ENCODE measurements at regions not wholly inside any gene's neighbourhood (a gene's known extent, or its start where the extent isn't known, plus 50 kb on each side); places are given as distances from the start of the nearest gene placed in this dataset.
"Not testable (repeated sequence)": the region's sequence is repeated elsewhere in the genome, so short reads cannot be mapped to it uniquely, and the experiment has no call there.

DNA sequence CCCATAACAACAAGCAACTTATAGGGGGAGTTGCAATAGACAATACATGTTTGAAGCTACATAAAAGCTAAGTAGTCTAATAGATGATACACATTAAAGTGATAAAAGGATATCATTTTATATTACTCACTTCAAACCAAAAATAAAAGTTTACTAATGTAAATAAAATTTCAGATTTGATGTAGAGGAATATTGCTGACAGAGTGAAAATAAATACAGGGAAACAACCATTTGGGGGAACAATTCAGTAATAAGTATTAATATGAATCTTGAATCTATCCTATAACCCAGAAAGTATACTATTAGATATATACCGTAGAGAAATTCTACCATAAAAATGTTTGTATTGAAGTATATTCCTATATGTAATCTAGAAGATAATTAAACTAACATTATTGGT lies 1248.9 kb upstream of the EPHA6 start:
- no peak for DNase-seq

DNA sequence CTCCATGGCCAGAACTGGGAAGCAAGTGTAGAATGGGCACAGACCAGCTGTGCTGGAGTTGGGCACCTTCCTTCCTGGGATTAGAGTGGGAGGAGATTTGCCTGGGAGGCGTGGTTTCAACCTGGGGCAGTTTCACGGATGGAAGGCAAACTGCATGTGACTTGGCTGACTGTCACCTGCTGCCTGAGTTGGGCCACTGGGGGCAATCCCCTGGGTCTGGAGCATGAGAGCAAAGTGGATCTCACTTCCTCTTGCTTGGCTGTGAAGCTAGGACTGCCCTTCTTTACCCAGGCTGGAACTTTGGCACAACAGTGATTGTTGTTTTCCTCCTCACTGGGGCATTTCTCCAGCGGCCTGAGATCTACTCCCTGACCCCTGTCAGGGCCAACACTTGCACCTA lies 1247.0 kb upstream of the EPHA6 start:
- no peak for DNase-seq

DNA sequence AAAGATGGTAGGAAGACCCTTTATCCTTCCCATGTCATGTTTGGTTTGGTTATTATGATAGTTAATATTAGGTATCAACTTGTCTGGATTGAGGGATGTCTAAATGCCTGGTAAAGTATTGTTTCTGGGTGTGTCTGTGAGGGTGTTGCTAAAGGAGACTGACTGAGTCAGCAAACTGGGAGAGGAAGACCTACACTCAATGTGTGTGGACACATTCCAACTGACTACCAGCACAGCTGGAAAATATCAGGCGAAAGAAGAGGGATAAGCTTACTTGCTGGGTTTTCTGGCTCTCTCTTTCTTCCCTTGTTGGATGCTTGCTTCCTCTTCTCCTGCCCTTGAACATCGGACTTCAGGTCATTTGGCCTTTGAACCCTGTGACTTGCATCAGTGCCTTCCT lies 1227.6 kb upstream of the EPHA6 start:
- no peak for DNase-seq

DNA sequence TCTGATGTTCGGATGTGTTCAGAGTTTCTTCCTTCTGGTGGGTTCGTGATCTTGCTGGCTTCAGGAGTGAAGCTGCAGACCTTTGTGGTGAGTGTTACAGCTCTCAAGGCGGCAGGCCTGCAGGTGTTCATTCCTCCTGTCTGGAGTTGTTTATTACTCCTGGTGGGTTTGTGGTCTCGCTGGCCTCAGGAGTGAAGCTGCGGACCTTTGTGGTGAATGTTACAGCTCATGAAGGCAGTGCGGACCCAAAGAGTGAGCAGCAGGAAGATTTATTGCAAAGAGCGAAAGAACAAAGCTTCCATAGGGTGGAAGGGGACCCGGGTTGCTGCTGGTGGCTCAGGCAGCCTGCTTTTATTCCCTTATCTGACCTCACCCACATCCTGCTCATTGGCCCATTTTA lies 1226.8 kb upstream of the EPHA6 start:
- not testable (repeated sequence) for DNase-seq

DNA sequence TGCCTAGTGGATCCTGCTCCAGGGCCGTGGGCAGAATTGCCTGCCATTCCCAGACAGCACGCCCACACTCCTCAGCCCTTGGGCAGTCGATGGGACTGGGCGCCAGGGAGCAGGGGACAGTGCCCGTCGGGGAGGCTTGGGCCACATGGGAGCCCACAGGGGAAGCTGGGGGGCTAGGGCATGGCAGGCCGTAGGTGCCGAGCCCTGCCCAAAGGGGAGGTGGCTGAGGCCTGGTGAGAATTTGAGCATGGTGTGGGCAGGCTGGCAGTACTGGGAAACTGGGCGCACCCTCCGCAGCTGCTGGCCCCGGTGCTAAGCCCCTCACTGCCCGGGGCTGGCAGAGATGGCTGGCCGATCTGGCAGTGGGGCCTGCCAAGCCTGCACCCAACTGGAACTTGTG lies 1225.9 kb upstream of the EPHA6 start:
- DNase-seq = no peak

DNA sequence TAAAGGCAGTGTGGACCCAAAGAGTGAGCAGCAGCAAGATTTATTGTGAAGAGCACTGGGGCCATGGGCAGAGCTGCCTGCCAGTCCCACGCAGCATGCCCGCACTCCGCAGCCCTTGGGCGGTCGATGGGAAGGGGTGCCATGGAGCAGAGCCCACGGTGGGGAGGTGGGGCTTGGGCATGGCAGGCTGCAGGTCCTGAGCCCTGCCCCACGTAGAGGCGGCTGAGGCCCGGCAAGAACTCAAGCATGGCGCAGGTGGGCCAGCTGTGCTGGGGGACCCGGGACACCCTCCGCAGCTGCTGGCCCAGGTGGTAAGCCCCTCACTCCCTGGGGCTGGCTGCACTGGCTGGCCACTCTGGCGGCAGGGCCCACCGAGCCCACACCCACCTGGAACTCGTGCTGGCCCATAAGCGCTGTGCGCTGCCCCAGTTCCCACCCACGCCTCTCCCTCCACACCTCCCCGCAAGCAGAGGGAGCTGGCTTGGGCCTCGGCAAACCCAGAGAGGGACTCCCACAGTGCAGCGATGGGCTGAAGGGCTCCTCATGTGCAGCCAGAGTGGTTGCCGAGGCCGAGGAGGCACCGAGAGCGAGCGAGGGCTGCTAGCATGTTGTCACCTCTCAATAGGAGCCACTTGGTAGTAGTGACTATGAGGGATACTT lies 1218.8 kb upstream of the EPHA6 start:
- DNase-seq = no peak

DNA sequence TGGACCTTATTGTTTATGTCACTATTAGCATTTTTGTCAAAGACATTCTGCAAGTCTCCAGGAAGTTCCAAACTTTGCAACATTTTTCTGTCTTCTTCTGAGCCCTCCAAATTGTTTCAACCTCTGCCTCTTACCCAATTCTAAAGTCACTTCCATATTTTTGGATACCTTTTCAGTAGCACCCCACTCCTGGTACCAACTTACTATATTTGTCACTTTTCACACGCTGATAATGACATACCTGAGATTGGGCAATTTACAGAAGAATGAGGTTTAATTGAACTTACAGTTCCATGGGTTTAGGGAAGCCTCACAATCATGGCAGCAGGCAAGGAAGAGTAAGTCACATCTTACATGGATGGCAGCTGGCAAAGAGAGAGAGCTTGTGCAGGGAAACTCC lies 1206.5 kb upstream of the EPHA6 start:
- no peak for DNase-seq

DNA sequence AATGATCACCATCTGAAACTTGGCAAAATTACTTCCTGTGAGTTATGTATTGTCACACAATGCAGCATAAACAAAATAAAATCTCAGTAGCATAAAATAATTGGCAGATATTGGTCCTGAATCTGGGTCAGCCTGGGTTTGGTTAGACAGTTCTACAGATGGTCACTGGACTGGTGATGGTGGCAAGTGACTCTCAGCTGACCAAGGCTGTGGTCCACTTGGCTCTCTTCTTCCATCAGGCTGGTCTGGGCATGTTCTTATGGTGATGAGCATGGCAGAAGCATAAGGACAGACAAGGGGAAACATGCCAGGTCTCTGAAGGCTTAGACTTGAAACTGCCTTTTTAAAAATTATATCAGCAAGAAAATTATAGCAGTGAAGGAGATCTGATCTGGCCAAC lies 1205.0 kb upstream of the EPHA6 start:
- DNase-seq = no peak

DNA sequence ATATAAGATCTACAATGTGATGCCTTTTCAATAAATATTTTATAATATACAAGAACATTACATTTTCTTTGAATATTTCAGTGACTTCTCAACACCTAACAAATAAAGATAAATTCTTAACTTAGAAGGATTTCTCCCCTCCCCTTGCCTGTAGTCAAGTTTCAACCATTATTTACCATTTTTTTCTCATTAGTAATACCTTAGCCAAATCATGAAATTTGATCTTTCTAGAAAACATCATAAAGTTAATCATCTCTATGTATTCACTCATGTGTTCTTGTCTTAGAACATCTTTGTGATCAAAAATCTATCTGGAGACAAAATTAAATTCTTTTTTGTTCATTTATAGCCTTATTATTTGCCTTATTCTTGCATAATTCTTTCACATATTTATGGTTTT lies 1201.8 kb upstream of the EPHA6 start:
- no peak for DNase-seq

DNA sequence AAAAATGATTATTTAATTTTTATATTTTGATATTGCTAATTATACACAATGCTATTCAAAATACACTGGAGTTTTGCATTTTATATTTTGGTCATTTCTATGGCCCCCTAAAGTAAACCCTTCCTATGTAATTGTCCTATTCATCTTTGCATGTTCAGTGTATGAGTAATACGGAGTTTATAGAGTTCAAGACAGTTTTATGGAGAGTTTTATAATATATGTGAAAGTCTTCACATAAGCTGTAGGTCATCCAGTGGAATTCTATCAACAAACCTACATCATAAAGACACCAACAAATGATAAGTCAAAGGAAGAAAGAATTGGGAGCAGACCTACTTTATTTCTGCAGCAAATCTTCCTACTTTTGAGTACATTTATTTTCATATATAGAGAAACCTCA lies 1200.4 kb upstream of the EPHA6 start:
- no peak for DNase-seq

DNA sequence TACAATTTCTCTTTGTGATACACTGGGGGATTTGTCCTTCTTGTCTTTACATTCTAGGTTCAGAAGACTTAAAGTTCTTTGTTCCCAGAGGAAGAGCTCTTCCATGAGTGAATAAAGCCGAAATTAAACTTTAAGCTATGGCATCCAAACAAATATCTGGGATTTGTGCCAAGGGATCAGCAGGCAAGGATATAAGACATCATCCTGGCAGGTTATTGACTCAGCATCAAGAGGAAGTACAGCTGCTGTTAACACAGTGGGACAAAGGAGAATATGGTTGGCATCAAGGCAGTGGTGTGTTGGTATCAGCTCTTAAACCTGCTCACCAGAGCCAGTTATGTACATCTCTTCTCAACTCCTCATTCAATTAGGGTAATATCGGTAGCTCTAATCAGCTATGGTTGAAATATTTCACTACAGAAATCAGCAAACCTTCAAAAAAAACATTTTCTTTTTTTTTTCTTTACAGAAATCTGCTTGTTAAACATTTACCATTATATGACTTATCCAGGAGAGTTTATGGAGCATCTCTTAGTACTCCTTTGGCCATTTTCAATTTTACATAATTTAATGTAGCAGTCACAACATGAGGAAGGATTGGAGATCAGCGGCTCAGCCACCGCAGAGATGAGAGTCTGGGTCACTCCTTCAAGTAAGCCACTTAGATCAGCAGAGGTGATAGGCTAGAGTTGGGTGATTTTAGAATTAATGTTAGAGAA lies 1198.6 kb upstream of the EPHA6 start:
- DNase-seq = no peak

DNA sequence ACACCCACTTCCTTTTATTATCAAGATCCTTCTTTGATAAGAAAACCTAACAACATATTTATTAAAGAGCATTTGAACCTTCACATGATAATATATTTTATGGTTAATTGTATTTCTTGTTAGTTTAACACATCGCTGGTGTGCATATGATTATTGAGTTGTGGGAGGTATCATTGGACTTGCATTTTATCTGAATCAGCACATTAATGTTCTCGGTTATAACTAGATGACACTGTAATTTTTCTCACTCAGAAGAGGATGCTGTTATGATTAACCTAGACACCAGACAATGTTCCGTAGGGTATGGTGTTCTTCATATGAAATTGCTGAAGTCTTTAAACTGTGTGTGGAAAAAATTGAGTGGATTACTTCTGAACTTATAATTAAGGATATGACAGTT lies 1188.3 kb upstream of the EPHA6 start:
- DNase-seq = no peak

DNA sequence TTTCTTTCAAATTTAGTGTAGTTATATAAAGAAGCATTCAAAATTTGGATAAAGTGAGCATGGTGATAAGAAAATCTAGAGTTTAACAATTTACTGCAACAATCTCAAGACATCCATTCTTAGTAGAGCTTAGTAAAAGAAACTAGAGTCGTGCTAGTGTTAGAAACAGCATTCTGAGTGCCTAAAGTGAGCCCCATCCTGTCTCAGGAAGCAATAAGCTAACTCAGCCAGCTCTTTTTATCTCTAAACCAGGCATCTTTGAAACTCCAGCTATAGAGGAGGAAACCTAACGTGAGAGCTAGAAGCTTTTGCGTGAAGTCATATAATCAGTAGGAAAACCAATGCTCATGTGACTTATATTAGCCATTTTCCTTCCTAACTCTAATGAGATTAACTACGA lies 1187.1 kb upstream of the EPHA6 start:
- DNase-seq = no peak

DNA sequence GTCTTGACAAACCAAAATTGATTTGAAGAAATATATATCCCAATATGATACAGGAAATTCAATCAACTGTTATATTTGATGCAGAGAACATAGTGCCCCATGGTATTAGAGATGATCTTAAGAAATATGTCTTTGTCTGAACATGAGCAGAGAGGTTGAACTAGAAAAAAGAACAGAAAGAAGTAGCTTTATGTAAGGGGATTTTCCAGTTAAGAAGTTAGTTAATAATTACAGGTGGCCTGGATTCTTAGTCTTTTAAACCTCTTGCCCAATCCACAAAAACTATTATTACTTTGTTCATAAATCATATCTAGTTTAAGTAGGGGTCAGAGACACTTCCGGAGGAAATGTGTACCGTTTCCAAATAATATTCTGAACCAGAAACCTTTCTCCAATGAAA lies 1186.7 kb upstream of the EPHA6 start:
- no peak for DNase-seq

DNA sequence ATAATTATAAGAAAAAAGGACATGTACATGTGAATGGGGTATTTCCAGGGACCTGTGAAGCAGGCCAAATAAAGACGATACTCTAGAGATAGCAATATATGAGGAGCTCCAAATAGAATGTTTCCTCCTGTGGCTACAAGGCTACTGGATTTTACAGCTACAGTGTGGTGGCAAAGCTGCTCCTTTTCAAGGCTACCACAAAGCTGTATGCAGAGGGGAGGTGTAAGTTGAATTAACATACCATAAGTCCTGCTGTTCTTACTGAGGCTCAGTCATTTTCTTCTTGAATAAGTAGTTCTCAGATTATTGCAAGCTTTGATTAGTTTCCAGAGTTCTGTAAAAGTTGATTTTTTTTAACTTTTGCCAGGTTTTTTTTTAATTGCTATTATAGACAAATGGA lies 1184.6 kb upstream of the EPHA6 start:
- no peak for DNase-seq

DNA sequence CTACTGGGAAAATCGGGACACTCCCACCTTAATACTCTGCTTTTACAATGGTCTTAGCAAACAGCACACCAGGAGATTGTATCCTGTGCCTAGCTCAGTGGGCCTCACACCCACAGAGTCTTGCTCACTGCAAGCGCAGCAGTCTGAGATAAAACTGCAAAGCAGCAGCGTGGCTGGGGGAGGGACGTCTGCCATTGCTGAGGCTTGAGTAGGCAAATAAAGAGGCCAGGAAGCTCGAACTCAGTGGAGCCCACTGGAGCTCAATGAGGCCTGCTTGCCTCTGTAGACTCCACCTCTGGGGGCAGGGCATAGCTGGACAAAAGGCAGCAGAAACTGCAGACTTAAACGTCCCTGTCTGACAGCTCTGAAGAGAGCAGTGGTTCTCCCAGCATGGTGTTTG lies 1169.1 kb upstream of the EPHA6 start:
- no peak for DNase-seq

DNA sequence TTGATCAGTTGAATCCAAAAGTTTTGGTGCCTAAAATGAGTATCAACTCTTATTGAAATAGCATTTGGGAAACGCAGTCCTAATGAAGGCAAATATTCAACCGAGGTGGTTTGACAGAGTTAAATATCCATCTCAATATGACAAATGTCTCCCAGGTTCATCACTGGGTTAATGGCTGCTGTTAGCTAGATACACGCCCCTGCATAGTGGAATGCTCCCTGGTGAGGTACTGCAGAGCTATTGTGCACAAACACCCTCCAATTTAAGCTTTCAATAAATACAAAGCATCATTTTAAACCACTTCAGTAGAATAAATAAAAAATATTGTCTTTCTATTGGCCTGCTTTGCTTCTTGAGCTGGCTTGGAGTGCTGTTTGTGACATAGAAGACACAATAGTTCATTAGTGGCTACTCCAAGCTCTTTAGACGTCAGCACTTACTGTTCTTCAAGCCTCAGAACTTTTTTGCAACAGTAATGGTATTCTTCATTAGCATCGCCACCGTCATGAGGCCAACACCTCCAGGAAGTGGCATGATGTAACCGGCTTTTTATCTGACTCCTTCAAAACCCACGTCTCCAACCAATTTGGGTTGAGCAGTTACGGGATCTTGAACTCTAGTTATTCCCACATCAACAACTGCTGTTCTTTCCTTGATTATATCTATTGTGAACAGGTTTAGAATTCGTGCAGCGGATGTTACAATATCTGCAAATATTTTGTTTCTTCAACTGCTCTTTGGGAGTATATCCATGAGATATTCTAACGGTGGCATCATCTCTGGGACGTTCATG lies 1159.6 kb upstream of the EPHA6 start:
- DNase-seq = no peak

DNA sequence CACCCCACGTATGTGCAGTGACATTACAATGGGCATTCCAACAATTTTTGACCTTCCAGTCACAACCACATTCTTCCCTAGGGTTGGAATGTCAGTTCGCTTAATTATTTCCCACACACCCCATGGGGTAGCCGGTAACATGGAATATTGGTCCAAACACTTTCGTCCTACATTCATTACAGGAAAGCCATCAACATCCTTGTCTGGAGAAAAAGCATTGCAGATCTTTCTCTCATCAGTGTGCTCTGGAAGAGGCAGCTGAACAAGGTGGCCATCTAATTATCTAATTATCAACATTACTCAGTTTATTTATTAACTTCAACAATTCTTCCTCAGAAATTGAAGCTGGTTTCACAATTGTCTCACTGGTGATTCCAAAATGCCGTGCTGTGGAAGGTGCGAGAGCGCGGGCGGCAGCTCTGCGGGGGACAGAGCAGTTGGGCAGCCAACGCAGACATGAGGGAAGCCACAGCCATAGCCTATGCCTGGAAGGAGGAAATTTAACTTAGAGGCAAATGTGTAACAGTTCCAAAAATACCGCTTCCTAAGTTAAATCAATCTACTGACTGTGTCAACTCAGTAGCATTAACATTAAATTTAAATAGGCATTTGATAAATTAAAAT lies 1158.9 kb upstream of the EPHA6 start:
- DNase-seq = no peak

DNA sequence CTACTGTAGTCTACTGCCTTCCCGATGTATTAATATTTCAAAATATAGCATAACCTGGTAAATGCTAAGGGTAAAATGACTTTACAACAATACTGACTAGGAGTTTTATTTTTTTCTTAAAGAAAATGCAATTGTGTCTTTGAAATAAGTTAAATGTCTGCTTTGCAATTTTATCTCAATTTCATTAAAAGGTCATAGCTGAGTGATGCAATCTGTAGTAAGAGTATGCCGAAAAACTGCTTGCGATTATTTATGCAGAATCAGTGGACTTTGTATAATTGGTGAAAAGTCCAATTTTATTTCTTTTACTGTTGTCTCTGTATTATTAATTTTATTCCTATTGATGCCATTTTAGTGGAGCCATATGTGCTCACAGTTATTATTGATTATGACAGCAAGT lies 1143.6 kb upstream of the EPHA6 start:
- no peak for DNase-seq

DNA sequence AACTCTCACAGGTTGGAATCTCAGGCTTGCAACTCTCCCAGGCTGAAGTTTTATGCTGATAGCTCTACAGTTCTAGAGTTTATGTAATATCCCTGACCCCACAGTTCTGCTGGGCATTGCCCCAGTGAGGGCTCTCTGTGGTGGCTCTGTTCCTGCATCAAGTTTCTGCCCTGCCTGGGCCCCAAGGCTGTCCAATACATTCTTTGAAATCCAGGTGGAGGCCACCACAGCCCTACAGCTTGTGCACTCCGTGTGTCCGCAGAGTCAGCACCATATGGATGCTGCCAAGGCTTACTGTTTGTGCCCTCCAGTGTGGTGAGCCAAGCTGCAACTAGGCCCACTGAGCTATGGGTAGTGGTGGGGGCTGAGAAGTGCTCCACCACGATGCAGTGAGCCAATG lies 1141.2 kb upstream of the EPHA6 start:
- no peak for DNase-seq

DNA sequence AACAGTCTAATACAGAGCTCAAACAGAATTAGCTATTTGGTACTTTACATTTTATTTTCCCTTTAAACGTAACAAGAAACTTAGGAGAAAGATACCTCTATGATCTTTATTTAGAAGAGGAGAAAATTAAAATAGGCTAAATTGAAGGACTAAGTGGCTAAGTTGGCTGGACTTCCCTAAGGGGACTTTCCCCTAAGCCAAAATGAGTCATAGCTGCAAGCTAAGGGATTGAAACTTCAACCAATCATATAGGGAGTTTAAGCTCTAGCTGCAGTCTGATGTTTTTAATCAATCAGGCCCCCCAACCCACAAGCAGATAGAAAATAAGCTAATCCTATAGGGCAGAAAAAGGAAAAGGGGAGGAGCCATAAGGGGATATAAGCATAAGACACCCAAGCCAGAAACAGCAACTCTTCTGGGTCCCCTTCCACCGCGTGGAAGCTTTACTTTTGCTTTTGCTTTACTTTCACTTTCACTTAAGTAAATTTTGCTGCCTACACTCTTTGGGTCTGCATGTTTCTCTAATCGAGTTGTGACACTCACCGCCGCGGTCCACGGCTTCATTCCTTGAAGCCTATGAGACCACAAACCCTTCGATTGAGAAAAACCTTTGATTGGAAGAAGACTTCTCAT lies 1108.5 kb upstream of the EPHA6 start:
- no peak for DNase-seq

DNA sequence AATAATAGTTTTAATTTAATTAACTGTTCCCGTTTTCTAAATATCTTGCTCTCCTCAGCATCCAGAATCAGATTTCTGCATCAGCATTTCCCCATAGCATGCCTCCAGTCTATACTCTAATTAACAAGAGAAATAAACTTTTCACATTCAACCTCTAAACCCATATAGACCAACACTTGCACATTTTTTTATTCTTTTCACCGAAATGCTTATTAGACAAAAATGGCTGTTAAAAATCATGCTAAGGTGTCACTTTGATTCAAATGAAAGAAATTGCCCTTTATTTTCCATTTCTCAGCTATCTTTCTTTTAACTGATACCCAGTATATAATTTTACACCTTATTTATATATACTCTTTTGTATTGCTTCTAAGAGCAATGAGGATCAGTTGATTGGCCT lies 1107.1 kb upstream of the EPHA6 start:
- DNase-seq = no peak

DNA sequence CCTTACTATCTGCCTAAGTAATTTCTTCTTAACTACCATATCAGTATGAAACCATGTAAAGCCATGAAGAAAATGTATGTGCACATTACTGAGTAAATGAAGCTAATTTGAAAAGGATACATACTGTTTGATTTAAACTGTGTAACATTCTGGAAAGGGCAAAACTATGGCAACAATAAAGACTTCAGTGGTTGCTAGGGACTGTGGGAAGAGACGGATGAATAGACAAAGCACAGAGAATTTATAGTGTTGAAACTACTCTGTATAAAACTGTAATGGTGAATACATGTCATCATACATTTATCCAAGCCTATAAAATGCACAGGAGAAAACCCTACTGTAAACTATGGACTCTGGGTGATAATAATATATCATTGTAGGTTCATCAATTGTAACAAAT lies 1103.7 kb upstream of the EPHA6 start:
- DNase-seq = no peak
